ENCODE measurements at regions not wholly inside any gene's neighbourhood (a gene's known extent, or its start where the extent isn't known, plus 50 kb on each side); places are given as distances from the start of the nearest gene placed in this dataset.
"Not testable (repeated sequence)": the region's sequence is repeated elsewhere in the genome, so short reads cannot be mapped to it uniquely, and the experiment has no call there.

GRCh38 chr6:65989676-65990075, 282.6 kb upstream of the EYS start:
- no peak for TF ChIP-seq CTCF (IDR thresholded peaks at IDR 0.05; ENCODE audit: borderline replicate concordance, insufficient read depth, low read depth, low read length)

GRCh38 chr6:65988006-65988405, 281.0 kb upstream of the EYS start:
- no peak for TF ChIP-seq CTCF (IDR thresholded peaks at IDR 0.05; ENCODE audit: borderline replicate concordance, insufficient read depth, low read depth, low read length)
- H3K4me3 ChIP-seq (ENCODE audit: low read depth, low read length): no peak overlapping the region

More at GRCh38 chr6:65989676-65990075, 282.6 kb upstream of the EYS start:
- no peak overlapping the region for H3K4me3 ChIP-seq (ENCODE audit: low read depth, low read length)

DNA sequence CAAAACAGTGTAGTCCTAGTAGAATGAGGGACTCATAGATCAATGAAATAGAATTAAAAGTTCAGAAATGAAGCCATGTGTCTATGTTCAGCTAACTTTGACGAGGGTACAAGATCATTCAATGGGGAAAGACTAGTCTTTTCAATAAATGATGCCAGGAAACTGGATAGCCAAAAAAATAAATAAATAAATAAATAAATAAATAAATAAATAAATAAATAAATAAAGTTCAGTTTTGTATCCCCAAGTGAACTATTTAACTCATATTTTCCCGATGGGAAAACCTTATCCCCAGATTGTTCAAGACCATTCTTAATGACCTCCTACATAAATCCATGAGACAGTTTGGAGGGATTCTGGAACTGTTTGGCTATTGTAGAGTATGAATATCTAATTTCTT, 277.1 kb upstream of the EYS start:
- no peak for TF ChIP-seq CTCF (IDR thresholded peaks at IDR 0.05; ENCODE audit: borderline replicate concordance, insufficient read depth, low read depth, low read length)
- no peak overlapping the region for H3K4me3 ChIP-seq (ENCODE audit: low read depth, low read length)

- no peak for TF ChIP-seq CTCF (IDR thresholded peaks at IDR 0.05; ENCODE audit: borderline replicate concordance, insufficient read depth, low read depth, low read length)
- H3K4me3 ChIP-seq (ENCODE audit: low read depth, low read length): no peak overlapping the region
These were observed 272.1 kb upstream of the EYS start for GRCh38 chr6:65979120-65979519.

DNA sequence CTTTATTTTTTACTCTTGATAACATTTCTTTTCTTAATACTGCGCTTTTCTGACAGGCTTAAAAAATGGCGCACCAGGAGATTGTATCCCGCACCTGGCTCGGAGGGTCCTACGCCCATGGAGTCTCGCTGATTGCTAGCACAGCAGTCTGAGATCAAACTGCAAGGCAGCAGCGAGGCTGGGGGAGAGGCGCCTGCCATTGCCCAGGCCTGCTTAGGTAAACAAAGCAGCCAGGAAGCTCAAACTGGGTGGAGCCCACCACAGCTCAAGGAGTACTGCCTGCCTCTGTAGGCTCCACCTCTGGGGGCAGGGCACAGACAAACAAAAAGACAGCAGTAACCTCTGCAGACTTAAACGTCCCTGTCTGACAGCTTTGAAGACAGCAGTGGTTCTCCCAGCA, 264.2 kb upstream of the EYS start:
- H3K4me3 ChIP-seq (ENCODE audit: low read depth, low read length): not testable (repeated sequence)

DNA sequence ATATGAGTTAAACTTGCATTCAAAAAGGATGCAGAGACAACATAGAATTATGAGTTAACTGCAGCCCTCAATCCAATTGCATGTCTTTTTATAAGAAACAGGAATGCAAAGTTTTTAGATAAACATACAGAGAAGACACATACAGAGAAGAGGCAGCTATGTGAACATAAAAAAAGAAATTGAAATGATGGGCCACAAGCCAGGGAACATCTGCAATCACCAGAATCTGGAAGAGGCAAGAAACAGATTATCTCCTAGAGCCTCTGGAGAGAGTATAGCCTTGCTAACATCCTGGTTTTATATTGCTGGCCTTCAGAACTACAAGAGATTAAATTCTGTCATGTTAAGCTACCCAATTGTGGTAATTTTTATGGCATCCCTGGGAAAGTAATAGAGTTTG, 257.2 kb upstream of the EYS start:
- TF ChIP-seq CTCF (IDR thresholded peaks at IDR 0.05; ENCODE audit: borderline replicate concordance, insufficient read depth, low read depth, low read length): no peak
- H3K4me3 ChIP-seq (ENCODE audit: low read depth, low read length): no peak overlapping the region

DNA sequence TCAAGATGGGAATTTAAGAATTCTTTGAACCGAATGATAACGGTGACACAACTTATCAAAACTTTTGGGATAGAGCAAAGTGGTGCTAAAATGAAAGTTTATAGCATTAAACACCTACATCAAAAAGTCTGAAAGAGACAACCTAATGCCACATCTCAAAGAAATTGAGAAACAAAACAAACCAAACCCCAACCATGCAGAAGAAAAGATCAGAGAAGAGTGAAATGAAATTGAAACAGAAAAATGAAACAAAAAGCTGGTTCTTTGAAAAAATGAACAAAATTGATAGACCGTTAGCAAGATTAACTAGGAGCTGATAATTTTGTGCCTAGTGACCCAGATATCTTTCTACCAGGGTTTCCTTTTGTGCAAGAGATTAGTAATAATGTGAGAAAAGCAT, 248.0 kb upstream of the EYS start:
- H3K4me3 ChIP-seq (ENCODE audit: low read depth, low read length): no peak overlapping the region
- TF ChIP-seq CTCF (IDR thresholded peaks at IDR 0.05; ENCODE audit: borderline replicate concordance, insufficient read depth, low read depth, low read length): no peak

DNA sequence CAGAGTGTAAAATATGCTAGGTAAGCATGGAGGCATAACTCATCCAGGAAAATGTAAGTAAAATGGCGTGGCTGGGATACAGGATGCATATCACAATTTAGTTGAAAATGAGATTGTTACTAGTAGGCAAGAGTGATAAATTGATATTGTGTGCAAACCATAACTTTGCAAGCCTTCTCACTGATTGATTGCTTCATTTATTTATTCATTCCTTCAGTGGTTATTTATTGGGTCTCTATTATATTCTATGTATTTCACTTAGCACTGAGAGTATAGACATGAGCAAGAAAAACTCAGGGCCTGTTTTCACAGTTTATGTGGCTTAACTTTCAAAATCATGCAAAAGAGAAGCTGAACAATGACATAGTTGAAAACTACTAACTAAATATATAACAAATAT, 241.0 kb upstream of the EYS start:
- no peak for TF ChIP-seq CTCF (IDR thresholded peaks at IDR 0.05; ENCODE audit: borderline replicate concordance, insufficient read depth, low read depth, low read length)
- no peak overlapping the region for H3K4me3 ChIP-seq (ENCODE audit: low read depth, low read length)

Data from GM12875 (cell line).